Aorta (tissue), 5 donors: ENCODE measurements at regions not wholly inside any gene's neighbourhood (a gene's known extent, or its start where the extent isn't known, plus 50 kb on each side); places are given as distances from the start of the nearest gene placed in this dataset.

Experiments
- ATAC-seq: fragments of 200-7000 bp; cut with Tn5 transposase; one replicate; pipeline ENCODE4 v1.9.1; 2022; ENCODE audit warnings: moderate library complexity; ENCODE audit not compliant: low FRiP score
- DNase-seq, 2 donors: peaks; one replicate each; pipeline ENCODE4 v3.0.0-alpha.2; 2020
- H3K27ac ChIP-seq, 2 donors: one replicate each; pipeline ENCODE4 v1.5.1; 2013; ENCODE audit warnings: low read length in 2 of 2, mild to moderate bottlenecking in 2 of 2, moderate library complexity in 2 of 2, control low read depth in 1 of 2, inconsistent platforms in 1 of 2, low read depth in 1 of 2
- H3K27me3 ChIP-seq, 2 donors: one replicate each; pipeline ENCODE4 v1.6.1; 2013; ENCODE audit warnings: control low read depth in 1 of 2, low read length in 1 of 2, mild to moderate bottlenecking in 1 of 2, moderate library complexity in 1 of 2; ENCODE audit not compliant: insufficient read depth in 2 of 2, control insufficient read depth in 1 of 2
- H3K36me3 ChIP-seq, 2 donors: one replicate each; pipeline ENCODE4 v1.6.1; 2013; ENCODE audit warnings: control low read depth in 1 of 2, low read length in 1 of 2, mild to moderate bottlenecking in 1 of 2; ENCODE audit not compliant: insufficient read depth in 2 of 2, control insufficient read depth in 1 of 2
- H3K4me1 ChIP-seq, 2 donors: one replicate each; pipeline ENCODE4 v1.6.1; 2013; ENCODE audit warnings: low read length in 2 of 2, control low read depth in 1 of 2, mild to moderate bottlenecking in 1 of 2, moderate library complexity in 1 of 2; ENCODE audit not compliant: insufficient read depth in 2 of 2, control insufficient read depth in 1 of 2
- H3K4me3 ChIP-seq, 2 donors: one replicate each; pipeline ENCODE4 v1.5.1; 2013; ENCODE audit warnings: low read length in 2 of 2, control low read depth in 1 of 2, mild to moderate bottlenecking in 1 of 2
- H3K9me3 ChIP-seq: one replicate; pipeline ENCODE4 v1.6.1; 2013; ENCODE audit warnings: mild to moderate bottlenecking, low read length; ENCODE audit not compliant: control insufficient read depth
- WGBS, 2 donors: extraction: QIAGEN DNeasy Blood & Tissue Kit; methylation state at CpG; one replicate each; pipeline ENCODE4 v1.1.7; 2013; 5-methylcytosine and 5-hydroxymethylcytosine counted together
- intact Hi-C, 2 donors: fragments of 100-400 bp; cut with DNase I; formaldehyde crosslinking; loops; one replicate each; pipeline versions ENCODE4 v1.14.2 to v1.15.0; 2022
- donor health status: healthy with polysubstance abuse.
- donor health status: Bipolar disorder and iron deficiency.
- donor health status: DM: no; HTN: no; CAD: no.
- donor health status: DM: no; HTN: no; CAD: no.
- donor health status: DM: yes; HTN: yes; CAD: no.

- Histone ChIP-seq H3K4me1 (no peaks in the 10 kb centered on the region), H3K4me3 (no peak overlapping the region), H3K27me3 (no peaks in the 10 kb centered on the region), H3K9me3 (no peaks in the 10 kb centered on the region), H3K36me3 (no peaks in the 10 kb centered on the region), H3K27ac (no peak overlapping the region)
- intact Hi-C loops: no loop called here
- no peak for DNase-seq
- 86 to 94% methylated on average over 3 of the region's 3 CpGs for WGBS, 2 donors
- ATAC-seq: no peak
Observed at GRCh38 chr9:111108946-111109345, 70.7 kb upstream of the LPAR1 start.

GRCh38 chr9:111107141-111107540 is 68.9 kb upstream of the LPAR1 start:
- intact Hi-C loops: no loop called here
- H3K4me1 ChIP-seq: no peaks in the 10 kb centered on the region
- no peak overlapping the region for H3K27ac ChIP-seq
- 89 to 90% methylated on average over 9 of the region's 9 CpGs for WGBS, 2 donors
- DNase-seq: no peak
- no peaks in the 10 kb centered on the region for H3K9me3 ChIP-seq
- ATAC-seq: no peak
- H3K4me3 ChIP-seq: no peak overlapping the region
- H3K27me3 ChIP-seq: no peaks in the 10 kb centered on the region
- H3K36me3 ChIP-seq: no peaks in the 10 kb centered on the region

- Histone ChIP-seq H3K9me3 (peaks cover 2% of the 10 kb centered on the region), H3K4me3 (no peak overlapping the region), H3K36me3 (no peaks in the 10 kb centered on the region), H3K4me1 (no peaks in the 10 kb centered on the region), H3K27ac (no peak overlapping the region), H3K27me3 (no peaks in the 10 kb centered on the region)
- WGBS, 2 donors: 70 to 74% methylated on average over 6 of the region's 6 CpGs
- ATAC-seq (no peak), DNase-seq (no peak)
- intact Hi-C loops: no loop called here
Observed at GRCh38 chr9:111106202-111106601, 67.9 kb upstream of the LPAR1 start.

DNA sequence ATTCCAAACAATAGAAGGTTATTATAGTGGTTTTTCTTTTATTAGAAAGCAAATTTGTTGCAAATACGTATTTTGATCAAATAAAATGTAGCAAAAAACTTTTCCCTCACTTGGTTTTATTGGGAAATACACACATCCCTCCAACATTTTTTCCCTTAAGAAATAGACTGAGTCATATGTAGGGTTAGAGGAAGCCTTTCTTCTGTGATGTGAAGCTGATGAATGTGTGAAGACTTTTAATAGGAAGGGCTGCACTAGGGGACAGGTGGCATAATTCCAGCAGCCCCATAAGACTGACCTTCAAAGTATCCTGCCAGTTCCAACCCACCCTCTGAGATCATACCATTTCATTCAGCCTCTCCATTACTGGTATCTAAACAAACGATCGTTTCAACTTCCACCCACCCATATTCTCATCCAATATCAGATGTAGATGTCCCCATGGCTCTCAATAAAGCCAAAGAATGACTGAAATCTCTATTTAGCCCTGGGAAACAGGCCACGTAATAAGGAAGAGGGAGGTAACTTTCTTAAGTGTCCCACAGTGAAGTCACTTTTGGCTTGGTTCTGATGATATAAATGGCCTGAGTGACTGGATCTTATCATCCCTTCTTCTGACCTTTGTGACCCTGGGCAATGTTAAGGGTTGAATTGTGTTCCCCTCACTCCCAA is 64.7 kb upstream of the LPAR1 start:
- H3K27me3 ChIP-seq: no peaks in the 10 kb centered on the region
- DNase-seq (no peak), ATAC-seq (peak; percentile 71)
- no peak overlapping the region for H3K4me3 ChIP-seq
- intact Hi-C loops: no loop called here
- no peak overlapping the region for H3K27ac ChIP-seq
- 78% methylated on average over 4 of the region's 4 CpGs for WGBS, 2 donors
- no peaks in the 10 kb centered on the region for H3K36me3 ChIP-seq
- peaks cover 2% of the 10 kb centered on the region for H3K9me3 ChIP-seq
- no peaks in the 10 kb centered on the region for H3K4me1 ChIP-seq

DNA sequence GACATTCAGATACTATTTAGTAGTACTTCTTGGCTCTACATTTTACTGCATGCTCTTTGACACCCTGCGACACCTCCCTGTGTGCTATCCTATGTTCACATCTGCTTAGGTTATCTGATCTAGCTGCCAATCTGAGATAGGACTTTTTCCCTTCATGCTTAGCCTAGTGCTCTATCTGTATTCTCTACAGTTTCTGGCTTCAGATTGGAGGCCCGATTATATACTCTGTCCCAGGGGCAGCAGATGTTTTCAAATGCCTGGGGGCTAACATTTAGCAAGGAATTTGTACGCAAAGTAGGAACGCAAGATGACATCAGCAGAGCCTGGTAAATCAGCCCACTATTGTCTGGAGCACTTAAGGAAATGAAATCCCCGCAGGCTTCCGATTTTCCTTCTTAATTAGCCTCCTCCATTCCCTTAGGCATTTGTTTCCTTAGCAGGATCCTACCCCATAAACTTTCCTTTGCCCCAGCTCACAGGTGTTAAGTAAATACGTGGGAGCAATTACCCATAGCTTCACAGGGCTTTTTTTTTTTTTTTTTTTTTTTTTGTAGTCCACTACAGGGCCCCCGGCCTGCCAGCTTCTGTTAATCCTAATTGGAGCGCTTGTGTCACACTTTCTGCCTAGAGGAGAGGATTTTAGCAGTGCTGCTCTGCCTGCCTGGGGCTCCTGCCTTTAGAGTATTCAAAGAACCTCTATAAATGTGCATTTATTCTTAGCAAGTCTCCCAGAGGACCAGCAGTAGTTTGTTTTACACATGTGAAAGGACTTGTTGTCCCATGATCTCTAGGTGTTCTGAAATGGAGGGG is 61.1 kb upstream of the LPAR1 start:
- H3K36me3 ChIP-seq: no peaks in the 10 kb centered on the region
- peaks cover 2% of the 10 kb centered on the region for H3K9me3 ChIP-seq
- H3K27ac ChIP-seq: no peak overlapping the region
- DNase-seq (no peak), ATAC-seq (no peak)
- H3K4me1 ChIP-seq: peaks cover 0 to 4% of the 10 kb centered on the region in 2 donors
- WGBS, 2 donors: 73 to 75% methylated on average over 9 of the region's 9 CpGs
- H3K4me3 ChIP-seq: no peak overlapping the region
- intact Hi-C loops: no loop called here
- no peaks in the 10 kb centered on the region for H3K27me3 ChIP-seq

DNA sequence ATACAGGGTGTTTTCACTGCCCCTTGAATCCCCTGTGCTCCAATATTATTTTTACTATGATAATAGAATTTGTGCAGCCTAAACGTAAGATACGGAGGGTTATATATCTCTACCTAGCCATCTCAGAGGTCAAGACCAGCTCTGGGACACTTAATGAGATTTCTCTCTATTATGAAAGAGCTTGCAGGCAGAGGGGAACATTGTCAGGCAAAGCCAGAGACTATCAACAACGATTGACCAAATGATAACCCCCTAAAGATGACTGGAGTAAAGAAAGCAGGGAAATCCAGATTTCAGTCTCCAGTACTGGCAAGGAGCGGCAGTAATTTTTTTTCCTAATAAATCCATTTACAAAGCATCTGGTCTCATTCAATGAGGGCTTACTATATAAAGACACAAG is 59.8 kb upstream of the LPAR1 start:
- Histone ChIP-seq H3K27ac (no peak overlapping the region), H3K36me3 (no peaks in the 10 kb centered on the region), H3K9me3 (peaks cover 2% of the 10 kb centered on the region), H3K4me1 (peaks cover 0 to 4% of the 10 kb centered on the region in 2 donors), H3K4me3 (no peak overlapping the region), H3K27me3 (no peaks in the 10 kb centered on the region)
- 79 to 84% methylated on average over 4 of the region's 4 CpGs for WGBS, 2 donors
- no peak for ATAC-seq
- intact Hi-C loops: no loop called here
- DNase-seq: no peak

- Histone ChIP-seq H3K27ac (no peak overlapping the region), H3K4me3 (no peak overlapping the region), H3K9me3 (no peaks in the 10 kb centered on the region), H3K36me3 (no peaks in the 10 kb centered on the region), H3K27me3 (no peaks in the 10 kb centered on the region), H3K4me1 (peaks cover 0 to 4% of the 10 kb centered on the region in 2 donors)
- 95 to 97% methylated on average over 3 of the region's 3 CpGs for WGBS, 2 donors
- DNase-seq (no peak), ATAC-seq (no peak)
- intact Hi-C loops: no loop called here
Observed at GRCh38 chr9:111096051-111096450, 57.8 kb upstream of the LPAR1 start.

- H3K27me3 ChIP-seq: no peaks in the 10 kb centered on the region
- WGBS, 2 donors: 19 to 24% methylated on average over 4 of the region's 4 CpGs
- ATAC-seq: peak; percentile 15
- H3K36me3 ChIP-seq: no peaks in the 10 kb centered on the region
- DNase-seq: no peak
- H3K9me3 ChIP-seq: no peaks in the 10 kb centered on the region
- no peak overlapping the region for H3K27ac ChIP-seq
- H3K4me1 ChIP-seq: peaks cover 0 to 4% of the 10 kb centered on the region in 2 donors
- intact Hi-C loops: no loop called here
- no peak overlapping the region for H3K4me3 ChIP-seq
Observed at GRCh38 chr9:111095441-111095840, 57.2 kb upstream of the LPAR1 start.

DNA sequence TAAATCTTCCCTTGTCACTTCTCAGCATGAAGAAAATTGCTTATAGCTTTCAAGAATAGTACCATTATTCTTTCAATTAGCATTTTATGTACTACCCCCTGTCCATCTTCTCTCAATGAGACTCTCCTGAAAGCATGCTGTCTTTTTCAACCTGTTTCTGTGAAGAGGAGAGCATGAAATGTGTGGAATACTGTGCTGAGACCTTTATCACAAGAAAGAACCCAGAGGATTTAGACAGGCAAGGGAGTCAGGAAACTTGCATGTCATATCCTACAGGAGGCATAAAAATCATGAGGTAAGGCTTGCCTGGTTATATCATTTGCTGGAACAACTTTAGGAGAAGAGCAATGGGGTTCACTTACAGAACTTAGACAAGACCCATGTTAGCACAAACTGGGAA is 56.7 kb upstream of the LPAR1 start:
- Histone ChIP-seq H3K27ac (no peak overlapping the region), H3K27me3 (no peaks in the 10 kb centered on the region), H3K4me3 (no peak overlapping the region), H3K9me3 (no peaks in the 10 kb centered on the region), H3K36me3 (no peaks in the 10 kb centered on the region), H3K4me1 (peaks cover 0 to 4% of the 10 kb centered on the region in 2 donors)
- DNase-seq (no peak), ATAC-seq (peak; percentile 19)
- intact Hi-C loops: no loop called here
